ENCODE measurements at regions not wholly inside any gene's neighbourhood (a gene's known extent, or its start where the extent isn't known, plus 50 kb on each side); places are given as distances from the start of the nearest gene placed in this dataset.

DNA sequence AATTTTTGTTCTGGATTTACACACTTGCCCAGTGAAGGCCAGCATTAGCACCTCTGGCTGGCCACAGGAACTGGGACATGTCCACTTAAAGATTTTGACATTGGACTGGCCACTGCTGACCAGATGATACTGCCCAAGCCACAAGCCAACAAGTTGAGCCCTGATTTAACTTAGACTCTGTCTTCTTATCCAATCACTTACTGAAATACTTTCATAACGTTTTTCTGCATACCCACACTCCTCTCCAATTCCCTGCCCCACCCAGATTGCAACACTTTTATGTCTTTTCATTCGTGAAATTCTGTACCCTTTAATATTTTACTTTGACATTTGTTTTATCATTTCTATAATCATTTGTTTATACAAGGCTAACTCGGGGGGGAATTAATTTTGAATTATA, 170.3 kb upstream of the TAB2 start:
- TF ChIP-seq EZH2phosphoT487 (IDR thresholded peaks at IDR 0.05; ENCODE audit: insufficient read depth, low read depth) (no peak), EZH2 (IDR thresholded peaks at IDR 0.05; ENCODE audit: insufficient read depth, poor library complexity, severe bottlenecking) (no peak)

Data from GM23248 (cell line).